ENCODE measurements at regions not wholly inside any gene's neighbourhood (a gene's known extent, or its start where the extent isn't known, plus 50 kb on each side); places are given as distances from the start of the nearest gene placed in this dataset.

GRCh38 chr5:118653183-118653582, 335.2 kb downstream of the DTWD2 start:
- Mint-ChIP-seq H3K27me3 (no peaks in the 10 kb centered on the region), H3K9me3 (peaks cover 17 to 38% of the 10 kb centered on the region in 2 donors), H3K4me1 (no peaks in the 10 kb centered on the region), H3K27ac (no peak overlapping the region), H3K4me3 (no peak overlapping the region)
- no peak for DNase-seq
- ATAC-seq = no peak

GRCh38 chr5:118651002-118651401, 337.3 kb downstream of the DTWD2 start:
- ATAC-seq (no peak), DNase-seq (no peak)
- Mint-ChIP-seq H3K27me3 (no peaks in the 10 kb centered on the region), H3K27ac (no peak overlapping the region), H3K4me3 (no peak overlapping the region), H3K4me1 (no peaks in the 10 kb centered on the region), H3K9me3 (peaks cover 1 to 16% of the 10 kb centered on the region in 2 donors)

GRCh38 chr5:118647587-118647986, 340.8 kb downstream of the DTWD2 start:
- no peak for DNase-seq
- Mint-ChIP-seq H3K4me1 (no peaks in the 10 kb centered on the region), H3K27ac (no peak overlapping the region)

GRCh38 chr5:118646917-118647316, 341.4 kb downstream of the DTWD2 start:
- H3K9me3 Mint-ChIP-seq = peaks cover 0 to 10% of the 10 kb centered on the region in 2 donors
- H3K27me3 Mint-ChIP-seq = no peaks in the 10 kb centered on the region
- H3K4me3 Mint-ChIP-seq = no peak overlapping the region
- H3K4me1 Mint-ChIP-seq = no peaks in the 10 kb centered on the region
- no peak for ATAC-seq
- no peak for DNase-seq
- H3K27ac Mint-ChIP-seq = no peak overlapping the region

More at GRCh38 chr5:118647587-118647986, 340.8 kb downstream of the DTWD2 start:
- no peak for ATAC-seq
- Mint-ChIP-seq H3K4me3 (no peak overlapping the region), H3K27me3 (no peaks in the 10 kb centered on the region), H3K9me3 (peaks cover 0 to 14% of the 10 kb centered on the region in 2 donors)

GRCh38 chr5:118637947-118638670, 350.2 kb downstream of the DTWD2 start:
- Mint-ChIP-seq H3K27me3 (no peaks in the 10 kb centered on the region), H3K4me1 (no peaks in the 10 kb centered on the region), H3K4me3 (no peak overlapping the region), H3K9me3 (peaks cover 15 to 34% of the 10 kb centered on the region in 2 donors), H3K27ac (no peak overlapping the region)
- no peak for ATAC-seq
- no peak for DNase-seq

- Mint-ChIP-seq H3K9me3 (no peaks in the 10 kb centered on the region), H3K27ac (no peak overlapping the region), H3K4me1 (no peaks in the 10 kb centered on the region), H3K27me3 (no peaks in the 10 kb centered on the region), H3K4me3 (no peak overlapping the region)
- ATAC-seq (peak; percentile 23), DNase-seq (no peak)
Observed at GRCh38 chr5:118628660-118629354, 359.5 kb downstream of the DTWD2 start.

GRCh38 chr5:118620233-118620632, 368.1 kb downstream of the DTWD2 start:
- Mint-ChIP-seq H3K27me3 (no peaks in the 10 kb centered on the region), H3K27ac (no peak overlapping the region), H3K4me1 (no peaks in the 10 kb centered on the region), H3K9me3 (no peaks in the 10 kb centered on the region), H3K4me3 (no peak overlapping the region)
- ATAC-seq (no peak), DNase-seq (no peak)

GRCh38 chr5:118619823-118620222, 368.5 kb downstream of the DTWD2 start:
- Mint-ChIP-seq H3K4me1 (no peaks in the 10 kb centered on the region), H3K4me3 (no peak overlapping the region), H3K27me3 (no peaks in the 10 kb centered on the region), H3K27ac (no peak overlapping the region), H3K9me3 (no peaks in the 10 kb centered on the region)
- DNase-seq = no peak
- ATAC-seq = no peak

GRCh38 chr5:118616281-118616680, 372.1 kb downstream of the DTWD2 start:
- no peak overlapping the region for H3K27ac Mint-ChIP-seq
- no peak overlapping the region for H3K4me3 Mint-ChIP-seq
- ATAC-seq (no peak), DNase-seq (no peak)
- no peaks in the 10 kb centered on the region for H3K9me3 Mint-ChIP-seq
- no peaks in the 10 kb centered on the region for H3K4me1 Mint-ChIP-seq
- H3K27me3 Mint-ChIP-seq = no peaks in the 10 kb centered on the region

- H3K9me3 Mint-ChIP-seq = no peaks in the 10 kb centered on the region
- H3K4me1 Mint-ChIP-seq = no peaks in the 10 kb centered on the region
- H3K4me3 Mint-ChIP-seq = no peak overlapping the region
- DNase-seq (no peak), ATAC-seq (no peak)
- H3K27ac Mint-ChIP-seq = no peak overlapping the region
- no peaks in the 10 kb centered on the region for H3K27me3 Mint-ChIP-seq
Observed at GRCh38 chr5:118614731-118615456, 373.5 kb downstream of the DTWD2 start.

- DNase-seq = no peak
- Mint-ChIP-seq H3K27me3 (no peaks in the 10 kb centered on the region), H3K4me3 (no peak overlapping the region), H3K27ac (no peak overlapping the region), H3K9me3 (no peaks in the 10 kb centered on the region), H3K4me1 (no peaks in the 10 kb centered on the region)
- ATAC-seq = no peak
Observed at GRCh38 chr5:118611332-118611945, 376.9 kb downstream of the DTWD2 start.

GRCh38 chr5:118606940-118607339, 381.4 kb downstream of the DTWD2 start:
- no peak for ATAC-seq
- DNase-seq = no peak
- Mint-ChIP-seq H3K27ac (no peak overlapping the region), H3K4me3 (no peak overlapping the region), H3K27me3 (no peaks in the 10 kb centered on the region), H3K9me3 (no peaks in the 10 kb centered on the region), H3K4me1 (no peaks in the 10 kb centered on the region)

GRCh38 chr5:118605761-118606160, 382.6 kb downstream of the DTWD2 start:
- Mint-ChIP-seq H3K9me3 (no peaks in the 10 kb centered on the region), H3K27me3 (no peaks in the 10 kb centered on the region), H3K4me1 (no peaks in the 10 kb centered on the region), H3K27ac (no peak overlapping the region), H3K4me3 (no peak overlapping the region)
- ATAC-seq (no peak), DNase-seq (no peak)

GRCh38 chr5:118604106-118604505, 384.2 kb downstream of the DTWD2 start:
- Mint-ChIP-seq H3K4me3 (no peak overlapping the region), H3K27ac (no peak overlapping the region), H3K27me3 (no peaks in the 10 kb centered on the region), H3K4me1 (no peaks in the 10 kb centered on the region), H3K9me3 (no peaks in the 10 kb centered on the region)
- ATAC-seq = no peak
- no peak for DNase-seq

- Mint-ChIP-seq H3K4me1 (no peaks in the 10 kb centered on the region), H3K4me3 (no peak overlapping the region), H3K9me3 (no peaks in the 10 kb centered on the region), H3K27ac (no peak overlapping the region), H3K27me3 (no peaks in the 10 kb centered on the region)
- ATAC-seq = no peak
- no peak for DNase-seq
Observed at GRCh38 chr5:118603278-118603677, 385.1 kb downstream of the DTWD2 start.

GRCh38 chr5:118598311-118598710, 390.0 kb downstream of the DTWD2 start:
- H3K4me3 Mint-ChIP-seq = no peak overlapping the region
- H3K27ac Mint-ChIP-seq = no peak overlapping the region
- H3K4me1 Mint-ChIP-seq = no peaks in the 10 kb centered on the region
- H3K9me3 Mint-ChIP-seq = no peaks in the 10 kb centered on the region
- ATAC-seq (no peak), DNase-seq (no peak)
- H3K27me3 Mint-ChIP-seq = no peaks in the 10 kb centered on the region

All from stimulated activated naive CD8-positive, alpha-beta T cell treated with anti-CD3 and anti-CD28 coated beads, Interleukin-15, amount 100 ng/mL, for 72 hours (primary cell).